KMS-11 (cell line): ENCODE measurements at regions not wholly inside any gene's neighbourhood (a gene's known extent, or its start where the extent isn't known, plus 50 kb on each side); places are given as distances from the start of the nearest gene placed in this dataset.

ENCODE experiments used
- H2AFZ ChIP-seq: fragments of 200-600 bp; sonication (generic); 2 replicates; pipeline ENCODE4 v1.6.1; 2016; ENCODE audit warnings: antibody characterized with exemption, mixed run types, low read depth
- H3K27ac ChIP-seq: fragments of 200-600 bp; sonication (generic); 2 replicates; pipeline ENCODE4 v1.6.1; 2016; ENCODE audit warnings: mild to moderate bottlenecking, mixed run types
- H3K27me3 ChIP-seq: fragments of 200-600 bp; sonication (generic); 2 replicates; pipeline ENCODE4 v1.6.1; 2017; ENCODE audit warnings: mild to moderate bottlenecking, low read depth, mixed run types, moderate library complexity; ENCODE audit not compliant: insufficient read depth
- H3K36me3 ChIP-seq: fragments of 200-600 bp; sonication (generic); 2 replicates; pipeline ENCODE4 v1.6.1; 2017; ENCODE audit warnings: mild to moderate bottlenecking, mixed run types; ENCODE audit not compliant: insufficient read depth
- H3K4me1 ChIP-seq: fragments of 200-600 bp; sonication (generic); 2 replicates; pipeline ENCODE4 v1.6.1; 2016; ENCODE audit warnings: mild to moderate bottlenecking, low read depth, mixed run types; ENCODE audit not compliant: poor library complexity, severe bottlenecking
- H3K4me2 ChIP-seq: fragments of 200-600 bp; sonication (generic); 2 replicates; pipeline ENCODE4 v1.7.0; 2016; ENCODE audit warnings: mild to moderate bottlenecking, mixed run types
- H3K4me3 ChIP-seq: fragments of 200-600 bp; sonication (generic); IDR thresholded peaks from 2 replicates; pipeline ENCODE4 v1.6.1; 2017; ENCODE audit warnings: low read depth, low read length, mixed read lengths; ENCODE audit not compliant: insufficient read depth
- H3K79me2 ChIP-seq: fragments of 200-600 bp; sonication (generic); 2 replicates; pipeline ENCODE4 v1.6.1; 2016; ENCODE audit warnings: low read depth, mixed run types; ENCODE audit not compliant: insufficient read depth
- H3K9ac ChIP-seq: fragments of 200-600 bp; sonication (generic); 2 replicates; pipeline ENCODE4 v1.6.1; 2016; ENCODE audit warnings: mild to moderate bottlenecking, mixed run types
- H4K20me1 ChIP-seq: fragments of 200-600 bp; sonication (generic); 2 replicates; pipeline ENCODE4 v1.6.1; 2016; ENCODE audit warnings: mild to moderate bottlenecking, mixed run types; ENCODE audit not compliant: insufficient read depth
- TF ChIP-seq, protein P1 (sequence below): fragments of 200-600 bp; sonication (generic); conservative IDR thresholded peaks from 2 replicates; pipeline ENCODE4 v1.6.1; 2017; ENCODE audit warnings: low read depth, mild to moderate bottlenecking, antibody characterized with exemption, low read length, moderate library complexity, mixed read lengths

DNA sequence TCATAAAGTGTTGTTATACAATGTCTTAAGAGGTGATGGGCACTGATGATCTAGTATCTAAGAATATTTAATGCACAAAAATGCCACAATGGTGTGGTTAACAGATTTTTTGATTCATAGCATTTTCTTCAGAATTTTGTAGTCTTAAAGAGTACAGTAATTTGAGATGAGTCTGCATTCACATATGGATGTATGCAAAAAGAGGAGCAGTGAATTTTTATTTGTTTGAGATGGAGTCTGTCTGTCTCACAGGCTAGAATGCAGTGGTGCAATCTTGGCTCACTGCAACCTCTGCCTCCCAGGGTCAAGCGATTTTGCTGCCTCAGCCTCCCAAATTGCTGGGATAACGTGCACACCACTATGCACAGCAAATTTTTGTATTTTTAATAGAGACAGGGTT is 110.5 kb downstream of the ZPLD1 start:
- Histone ChIP-seq H2AFZ (no peak overlapping the region), H3K27me3 (no peaks in the 10 kb centered on the region), H3K36me3 (no peaks in the 10 kb centered on the region), H3K79me2 (no peaks in the 10 kb centered on the region), H3K4me3 (no peak overlapping the region), H3K4me2 (no peak overlapping the region), H4K20me1 (no peaks in the 10 kb centered on the region), H3K4me1 (no peaks in the 10 kb centered on the region), H3K27ac (no peak overlapping the region), H3K9ac (no peak overlapping the region)
- TF ChIP-seq, protein P1, sequence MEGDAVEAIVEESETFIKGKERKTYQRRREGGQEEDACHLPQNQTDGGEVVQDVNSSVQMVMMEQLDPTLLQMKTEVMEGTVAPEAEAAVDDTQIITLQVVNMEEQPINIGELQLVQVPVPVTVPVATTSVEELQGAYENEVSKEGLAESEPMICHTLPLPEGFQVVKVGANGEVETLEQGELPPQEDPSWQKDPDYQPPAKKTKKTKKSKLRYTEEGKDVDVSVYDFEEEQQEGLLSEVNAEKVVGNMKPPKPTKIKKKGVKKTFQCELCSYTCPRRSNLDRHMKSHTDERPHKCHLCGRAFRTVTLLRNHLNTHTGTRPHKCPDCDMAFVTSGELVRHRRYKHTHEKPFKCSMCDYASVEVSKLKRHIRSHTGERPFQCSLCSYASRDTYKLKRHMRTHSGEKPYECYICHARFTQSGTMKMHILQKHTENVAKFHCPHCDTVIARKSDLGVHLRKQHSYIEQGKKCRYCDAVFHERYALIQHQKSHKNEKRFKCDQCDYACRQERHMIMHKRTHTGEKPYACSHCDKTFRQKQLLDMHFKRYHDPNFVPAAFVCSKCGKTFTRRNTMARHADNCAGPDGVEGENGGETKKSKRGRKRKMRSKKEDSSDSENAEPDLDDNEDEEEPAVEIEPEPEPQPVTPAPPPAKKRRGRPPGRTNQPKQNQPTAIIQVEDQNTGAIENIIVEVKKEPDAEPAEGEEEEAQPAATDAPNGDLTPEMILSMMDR, result no peak

DNA sequence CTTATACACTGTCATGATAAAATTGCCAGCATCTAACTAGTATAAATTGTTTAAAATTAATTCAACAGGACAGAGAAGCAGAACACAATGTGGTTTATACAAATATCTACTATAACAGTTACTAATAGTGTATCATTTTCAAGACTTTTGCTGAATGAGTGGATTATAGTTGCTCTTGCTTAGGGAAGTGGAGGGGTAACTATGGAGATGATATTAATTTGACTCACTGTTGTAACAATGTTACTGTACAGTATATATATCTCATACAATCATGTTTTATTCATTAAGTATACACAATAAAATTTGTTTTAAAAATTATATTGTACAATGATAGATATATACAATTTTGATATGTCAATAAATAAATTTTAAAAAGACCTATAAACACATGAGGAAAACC is 119.1 kb downstream of the ZPLD1 start:
- no peak overlapping the region for H3K9ac ChIP-seq
- no peak overlapping the region for H3K4me2 ChIP-seq
- no peak overlapping the region for H2AFZ ChIP-seq
- H3K27ac ChIP-seq, result no peak overlapping the region
- no peaks in the 10 kb centered on the region for H3K36me3 ChIP-seq
- TF ChIP-seq, protein P1, result no peak
- no peaks in the 10 kb centered on the region for H3K27me3 ChIP-seq
- no peak overlapping the region for H3K4me3 ChIP-seq
- H4K20me1 ChIP-seq, result no peaks in the 10 kb centered on the region
- H3K79me2 ChIP-seq, result no peaks in the 10 kb centered on the region
- H3K4me1 ChIP-seq, result no peaks in the 10 kb centered on the region

DNA sequence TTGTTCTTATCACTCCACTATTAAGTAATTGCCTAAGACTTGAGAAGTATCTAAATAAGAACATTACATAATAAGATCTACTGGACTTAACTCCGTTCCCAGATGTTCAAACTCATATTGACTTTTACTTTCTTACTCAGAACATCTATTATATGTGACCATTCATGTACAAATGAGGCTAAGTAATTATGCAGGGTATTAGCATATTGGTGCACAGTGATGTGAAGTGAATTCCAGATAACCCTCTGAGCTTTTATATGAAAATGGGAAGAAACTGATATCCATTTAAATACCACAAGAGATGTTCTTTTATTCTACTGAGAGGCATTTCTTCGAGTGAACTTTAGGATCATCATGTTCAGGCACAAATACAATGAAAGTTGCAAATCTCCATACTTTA is 135.7 kb downstream of the ZPLD1 start:
- H3K4me2 ChIP-seq, result no peak overlapping the region
- TF ChIP-seq, protein P1, result no peak
- H3K36me3 ChIP-seq, result no peaks in the 10 kb centered on the region
- no peaks in the 10 kb centered on the region for H3K27me3 ChIP-seq
- H3K27ac ChIP-seq, result no peak overlapping the region
- no peaks in the 10 kb centered on the region for H3K4me1 ChIP-seq
- no peak overlapping the region for H2AFZ ChIP-seq
- no peaks in the 10 kb centered on the region for H4K20me1 ChIP-seq
- no peak overlapping the region for H3K9ac ChIP-seq
- H3K79me2 ChIP-seq, result no peaks in the 10 kb centered on the region
- H3K4me3 ChIP-seq, result no peak overlapping the region

DNA sequence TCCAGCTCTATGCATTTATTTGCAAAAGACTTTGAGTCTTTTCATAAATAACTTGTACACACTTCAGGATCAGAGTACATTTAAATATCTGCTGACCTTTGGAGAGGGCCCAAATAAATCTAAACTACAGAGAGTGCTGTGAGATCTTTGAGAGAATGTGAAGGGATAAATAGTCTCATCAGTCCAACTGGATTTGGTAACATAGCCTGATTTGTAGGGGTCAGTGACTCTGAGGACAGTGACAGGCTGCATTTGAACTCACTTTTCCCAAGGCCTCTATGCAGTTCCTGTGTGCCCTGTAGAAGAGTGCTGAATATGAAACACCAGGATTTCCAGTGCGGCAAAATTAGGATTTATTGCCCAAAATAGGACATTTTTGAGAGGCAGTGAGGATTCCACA is 136.2 kb downstream of the ZPLD1 start:
- TF ChIP-seq, protein P1, result no peak
- peaks cover 4% of the 10 kb centered on the region for H3K4me1 ChIP-seq
- H2AFZ ChIP-seq, result no peak overlapping the region
- H3K27ac ChIP-seq, result no peak overlapping the region
- no peak overlapping the region for H3K9ac ChIP-seq
- no peak overlapping the region for H3K4me3 ChIP-seq
- no peaks in the 10 kb centered on the region for H3K79me2 ChIP-seq
- H3K36me3 ChIP-seq, result no peaks in the 10 kb centered on the region
- no peaks in the 10 kb centered on the region for H3K27me3 ChIP-seq
- H4K20me1 ChIP-seq, result no peaks in the 10 kb centered on the region
- H3K4me2 ChIP-seq, result no peak overlapping the region
